WI38 (cell line): ENCODE measurements at regions not wholly inside any gene's neighbourhood (a gene's known extent, or its start where the extent isn't known, plus 50 kb on each side); places are given as distances from the start of the nearest gene placed in this dataset.

Source experiments
- H3K4me3 ChIP-seq: 2 replicates; pipeline ENCODE4 v1.5.1; 2011; ENCODE audit warnings: low read depth, mild to moderate bottlenecking, control low read depth, low read length
- CTCF ChIP-seq: IDR thresholded peaks from 2 replicates; pipeline ENCODE4 v1.5.1; 2012; ENCODE audit warnings: low read depth, mild to moderate bottlenecking, control low read depth, low read length

GRCh38 chr10:132485391-132485790 lies 52.2 kb upstream of the INPP5A start:
- TF ChIP-seq CTCF: no peak
- no peak overlapping the region for H3K4me3 ChIP-seq

- TF ChIP-seq CTCF: no peak
- no peak overlapping the region for H3K4me3 ChIP-seq
Measured at GRCh38 chr10:132486539-132487121, 51.0 kb upstream of the INPP5A start.

- no peak for TF ChIP-seq CTCF
- H3K4me3 ChIP-seq: no peak overlapping the region
Measured at GRCh38 chr10:132487241-132488135, 50.1 kb upstream of the INPP5A start.
